ENCODE measurements at regions not wholly inside any gene's neighbourhood (a gene's known extent, or its start where the extent isn't known, plus 50 kb on each side); places are given as distances from the start of the nearest gene placed in this dataset.

DNA sequence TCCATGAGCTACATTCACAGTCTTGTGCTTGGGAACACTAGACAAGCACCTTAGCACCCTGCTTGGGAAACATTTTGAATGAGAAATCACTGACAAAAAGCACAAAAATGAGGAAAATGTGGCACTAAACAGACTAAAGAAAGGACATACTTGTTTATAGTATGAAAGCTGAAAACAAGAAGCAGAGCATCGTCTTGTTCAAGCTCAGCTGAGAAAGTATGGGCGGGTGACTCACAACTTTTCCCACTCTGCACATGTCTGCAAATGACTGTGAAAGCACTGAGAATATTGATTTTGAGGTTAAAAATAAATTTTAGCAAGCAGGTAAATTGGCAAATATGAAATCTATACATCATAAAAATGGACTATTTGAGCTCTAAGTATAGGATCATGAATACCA, 725.3 kb downstream of the COL12A1 start:
- TF ChIP-seq, protein P1, sequence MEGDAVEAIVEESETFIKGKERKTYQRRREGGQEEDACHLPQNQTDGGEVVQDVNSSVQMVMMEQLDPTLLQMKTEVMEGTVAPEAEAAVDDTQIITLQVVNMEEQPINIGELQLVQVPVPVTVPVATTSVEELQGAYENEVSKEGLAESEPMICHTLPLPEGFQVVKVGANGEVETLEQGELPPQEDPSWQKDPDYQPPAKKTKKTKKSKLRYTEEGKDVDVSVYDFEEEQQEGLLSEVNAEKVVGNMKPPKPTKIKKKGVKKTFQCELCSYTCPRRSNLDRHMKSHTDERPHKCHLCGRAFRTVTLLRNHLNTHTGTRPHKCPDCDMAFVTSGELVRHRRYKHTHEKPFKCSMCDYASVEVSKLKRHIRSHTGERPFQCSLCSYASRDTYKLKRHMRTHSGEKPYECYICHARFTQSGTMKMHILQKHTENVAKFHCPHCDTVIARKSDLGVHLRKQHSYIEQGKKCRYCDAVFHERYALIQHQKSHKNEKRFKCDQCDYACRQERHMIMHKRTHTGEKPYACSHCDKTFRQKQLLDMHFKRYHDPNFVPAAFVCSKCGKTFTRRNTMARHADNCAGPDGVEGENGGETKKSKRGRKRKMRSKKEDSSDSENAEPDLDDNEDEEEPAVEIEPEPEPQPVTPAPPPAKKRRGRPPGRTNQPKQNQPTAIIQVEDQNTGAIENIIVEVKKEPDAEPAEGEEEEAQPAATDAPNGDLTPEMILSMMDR (IDR thresholded peaks at IDR 0.05), result no peak
- TF ChIP-seq POLR2A (IDR thresholded peaks at IDR 0.05), result no peak
